HG03354 (cell line): ENCODE measurements at regions not wholly inside any gene's neighbourhood (a gene's known extent, or its start where the extent isn't known, plus 50 kb on each side); places are given as distances from the start of the nearest gene placed in this dataset.
"Not testable (repeated sequence)": the region's sequence is repeated elsewhere in the genome, so short reads cannot be mapped to it uniquely, and the experiment has no call there.

Experiments used
- ATAC-seq: cut with Tn5 transposase; IDR thresholded peaks from one replicate; pipeline ENCODE4 v1.9.1; 2021; ENCODE audit warnings: mild to moderate bottlenecking; ENCODE audit not compliant: unreplicated experiment, poor library complexity, severe bottlenecking

DNA sequence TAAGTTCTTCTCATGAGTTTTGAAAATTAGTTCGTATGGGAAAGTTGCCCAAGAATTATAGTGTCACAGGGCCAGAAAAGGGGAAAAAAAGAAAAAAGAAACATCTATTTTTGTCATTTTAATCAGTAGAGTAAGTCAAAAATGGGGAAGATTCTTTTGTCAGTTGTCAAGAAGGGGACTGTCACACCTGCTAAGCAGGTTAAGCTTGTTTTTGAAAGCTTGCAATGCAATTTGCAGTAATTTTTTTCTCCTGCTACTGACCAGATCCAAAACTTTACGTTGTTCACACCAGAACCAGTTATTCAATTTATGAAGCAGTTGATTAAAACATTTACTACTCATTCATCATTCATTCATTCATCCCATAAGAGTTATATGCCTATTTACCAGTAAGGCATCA is 171.4 kb downstream of the SOX4 start:
- ATAC-seq, result no peak

- no peak for ATAC-seq
Measured at GRCh38 chr6:21767891-21768648, 174.5 kb downstream of the SOX4 start.

GRCh38 chr6:21769405-21769861 is 175.9 kb downstream of the SOX4 start:
- ATAC-seq, result no peak

DNA sequence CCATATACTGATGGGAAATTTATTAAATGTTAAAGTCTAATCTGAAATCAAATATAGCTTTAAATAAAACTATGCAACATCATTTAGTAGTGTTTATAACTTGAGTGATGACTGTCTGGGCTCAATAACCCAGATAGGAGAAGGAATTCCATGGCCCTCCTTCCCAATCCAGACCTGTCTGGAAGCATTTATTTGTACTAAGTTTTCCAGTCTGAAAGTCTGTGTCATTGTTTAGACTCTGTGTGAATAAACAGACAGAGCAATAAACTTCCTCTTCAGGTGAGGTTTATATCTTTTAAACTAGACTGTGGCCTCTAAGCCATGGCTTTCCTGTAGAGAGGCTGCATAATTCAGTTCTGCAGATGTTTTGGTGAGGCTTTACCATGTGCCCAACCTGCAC is 176.4 kb downstream of the SOX4 start:
- no peak for ATAC-seq

DNA sequence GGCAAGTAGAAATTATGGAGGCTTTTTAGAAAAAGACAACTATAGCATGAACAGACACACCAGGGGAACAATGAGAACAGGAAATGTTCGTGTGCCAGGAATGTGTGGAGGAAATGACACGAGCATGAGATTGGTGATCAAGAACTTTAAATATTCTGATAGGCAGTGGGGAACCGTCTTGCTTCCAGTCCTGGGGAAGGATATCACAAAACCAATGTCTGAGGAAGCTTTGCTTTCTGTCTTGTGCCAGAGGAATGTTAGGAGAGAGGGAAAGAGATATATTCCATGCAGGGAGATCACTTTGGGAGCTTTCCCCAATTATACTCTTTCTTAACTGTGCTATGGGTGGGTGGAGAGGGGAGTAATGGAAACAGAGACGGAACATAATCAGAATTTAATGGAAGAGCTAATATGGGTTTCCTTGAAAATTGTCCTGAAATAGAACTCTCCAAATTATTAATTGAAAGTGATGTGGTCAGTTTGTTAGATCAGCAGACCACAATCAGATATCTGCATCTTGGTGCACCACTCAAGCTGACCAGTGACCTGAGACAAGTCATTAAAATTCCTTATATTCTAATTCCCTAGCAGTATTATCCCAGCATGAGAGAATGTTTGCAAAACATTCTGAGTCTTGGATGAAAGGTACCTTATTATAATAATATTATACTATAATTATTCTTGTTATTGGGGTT is 178.2 kb downstream of the SOX4 start:
- no peak for ATAC-seq

- no peak for ATAC-seq
Measured at GRCh38 chr6:21772477-21772876, 178.9 kb downstream of the SOX4 start.

GRCh38 chr6:21772884-21773575 is 179.5 kb downstream of the SOX4 start:
- no peak for ATAC-seq

- ATAC-seq, result no peak
Measured at GRCh38 chr6:21773576-21773968, 180.0 kb downstream of the SOX4 start.

DNA sequence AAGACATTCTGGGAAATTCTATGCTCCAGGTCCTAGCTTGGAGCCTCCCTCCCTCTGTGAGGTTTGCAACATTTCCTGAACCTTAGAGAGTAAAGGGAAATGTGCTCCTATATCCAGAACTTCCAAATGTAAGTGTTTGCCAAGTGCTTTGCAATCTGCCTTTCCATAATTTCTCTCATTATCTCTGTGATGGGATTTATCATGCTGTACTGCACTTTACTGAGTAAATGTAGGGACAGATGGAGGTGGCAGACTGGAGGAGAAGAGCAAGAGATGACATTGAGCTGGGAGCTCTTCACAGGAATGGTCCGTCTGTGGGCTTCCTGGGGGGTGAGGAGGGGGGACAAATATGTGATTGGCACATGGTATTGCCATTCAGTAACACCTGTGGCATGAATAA is 184.3 kb downstream of the SOX4 start:
- ATAC-seq, result no peak

- ATAC-seq, result no peak
Measured at GRCh38 chr6:21780141-21780540, 186.6 kb downstream of the SOX4 start.

- ATAC-seq, result no peak
Measured at GRCh38 chr6:21780679-21781078, 187.1 kb downstream of the SOX4 start.

- no peak for ATAC-seq
Measured at GRCh38 chr6:21781128-21781527, 187.6 kb downstream of the SOX4 start.

DNA sequence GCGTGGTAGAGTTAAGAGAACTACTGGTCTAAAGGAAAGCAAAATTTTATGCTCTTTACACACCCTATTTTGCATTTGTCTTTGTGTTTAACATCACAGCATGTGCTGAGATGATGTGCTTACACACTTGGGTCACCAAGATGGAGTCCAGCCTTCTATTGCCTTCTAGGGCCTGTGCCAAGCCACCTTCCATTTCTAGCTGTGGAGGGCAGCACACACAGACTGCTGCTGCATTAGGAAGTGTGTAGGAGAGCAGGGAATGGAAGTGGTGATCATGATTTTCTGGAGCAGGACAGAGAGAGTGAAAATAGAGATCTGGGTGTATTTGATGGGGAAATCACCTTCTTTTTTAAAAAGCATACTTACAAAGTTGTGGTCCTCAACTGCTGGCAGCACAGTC is 191.6 kb downstream of the SOX4 start:
- no peak for ATAC-seq

GRCh38 chr6:21791056-21791455 is 197.5 kb downstream of the SOX4 start:
- ATAC-seq, result no peak

DNA sequence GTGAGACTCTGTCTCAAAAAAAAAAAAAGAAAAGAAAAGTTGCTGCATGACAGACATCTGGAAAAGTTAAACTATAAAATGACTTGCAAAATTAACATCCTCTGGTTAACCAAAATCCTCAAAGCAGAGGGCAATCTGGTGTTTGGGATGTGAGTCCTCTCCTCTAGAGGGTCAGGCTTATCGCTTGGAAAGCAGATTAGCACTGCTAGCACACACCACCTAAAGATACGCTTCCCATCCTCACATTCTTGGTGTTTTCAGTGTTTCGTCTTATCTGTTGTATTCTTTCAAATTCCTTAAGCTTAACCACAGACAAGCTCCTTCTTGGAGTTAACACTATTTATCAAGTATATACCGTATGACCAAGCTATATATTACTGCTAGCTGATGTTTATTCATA is 198.0 kb downstream of the SOX4 start:
- ATAC-seq, result no peak

- no peak for ATAC-seq
Measured at GRCh38 chr6:21792177-21792576, 198.6 kb downstream of the SOX4 start.

DNA sequence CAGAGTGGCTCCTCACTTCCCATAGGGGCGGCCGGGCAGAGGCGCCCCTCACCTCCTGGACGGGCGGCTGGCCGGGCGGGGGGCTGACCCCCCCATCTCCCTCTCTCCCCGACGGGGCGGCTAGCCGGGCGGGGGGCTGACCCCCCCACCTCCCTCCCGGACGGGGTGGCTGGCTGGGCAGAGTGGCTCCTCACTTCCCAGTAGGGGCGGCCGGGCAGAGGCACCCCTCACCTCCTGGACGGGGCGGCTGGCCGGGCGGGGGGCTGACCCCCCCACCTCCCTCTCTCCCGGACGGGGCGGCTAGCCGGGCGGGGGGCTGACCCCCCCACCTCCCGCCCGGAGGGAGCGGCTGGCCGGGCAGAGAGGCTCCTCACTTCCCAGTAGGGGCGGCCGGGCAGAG is 203.4 kb downstream of the SOX4 start:
- ATAC-seq, result not testable (repeated sequence)

DNA sequence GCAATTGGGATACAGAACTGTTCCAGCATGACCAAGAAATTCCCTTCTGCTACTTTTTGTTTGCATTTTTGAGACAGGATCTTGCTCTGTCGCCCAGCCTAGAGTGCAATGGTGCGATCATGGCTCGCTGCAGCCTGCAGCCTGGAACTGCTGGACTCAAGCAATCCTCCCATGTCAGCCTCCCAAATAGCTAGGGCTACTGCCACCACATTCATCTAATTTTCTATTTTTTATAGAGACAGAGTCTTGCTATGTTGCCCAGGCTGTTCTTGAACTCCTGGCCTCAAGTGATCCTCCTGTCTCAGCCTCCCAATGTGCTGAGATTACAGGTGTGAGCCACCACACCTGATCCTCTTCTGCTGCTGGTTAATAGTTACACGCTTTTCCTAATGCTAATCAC is 204.9 kb downstream of the SOX4 start:
- ATAC-seq, result no peak

- ATAC-seq, result no peak
Measured at GRCh38 chr6:21800330-21800729, 206.8 kb downstream of the SOX4 start.

DNA sequence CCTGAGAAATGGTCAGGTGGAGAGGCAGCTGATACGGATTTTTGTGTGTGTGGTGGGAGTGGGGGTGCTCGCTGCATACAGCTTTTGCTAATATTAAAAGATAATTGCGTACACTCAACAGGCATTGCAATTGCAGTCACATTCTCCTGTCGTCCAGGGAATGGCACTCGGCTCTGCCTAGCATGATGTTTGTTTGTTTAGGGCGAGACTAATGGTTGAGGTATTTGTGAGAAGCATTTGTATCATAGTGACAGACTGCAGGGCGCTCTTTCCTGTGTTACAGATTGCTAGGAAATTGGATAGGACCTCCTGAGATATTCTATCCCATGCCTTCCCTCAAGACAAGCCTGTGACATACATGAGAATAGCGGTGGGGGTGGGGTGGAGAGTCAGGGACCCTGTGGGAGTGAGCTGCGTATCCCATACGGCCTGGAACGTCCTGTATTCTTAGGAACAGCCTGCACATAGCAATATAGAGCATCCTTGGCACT is 207.4 kb downstream of the SOX4 start:
- ATAC-seq, result no peak
